Putamen (tissue), 1 donor: ENCODE measurements at regions not wholly inside any gene's neighbourhood (a gene's known extent, or its start where the extent isn't known, plus 50 kb on each side); places are given as distances from the start of the nearest gene placed in this dataset.
"Not testable (repeated sequence)": the region's sequence is repeated elsewhere in the genome, so short reads cannot be mapped to it uniquely, and the experiment has no call there.

Experiments
- DNase-seq: peaks from one replicate; pipeline ENCODE4 v3.0.0-alpha.2; 2016; ENCODE audit warnings: low spot score

DNA sequence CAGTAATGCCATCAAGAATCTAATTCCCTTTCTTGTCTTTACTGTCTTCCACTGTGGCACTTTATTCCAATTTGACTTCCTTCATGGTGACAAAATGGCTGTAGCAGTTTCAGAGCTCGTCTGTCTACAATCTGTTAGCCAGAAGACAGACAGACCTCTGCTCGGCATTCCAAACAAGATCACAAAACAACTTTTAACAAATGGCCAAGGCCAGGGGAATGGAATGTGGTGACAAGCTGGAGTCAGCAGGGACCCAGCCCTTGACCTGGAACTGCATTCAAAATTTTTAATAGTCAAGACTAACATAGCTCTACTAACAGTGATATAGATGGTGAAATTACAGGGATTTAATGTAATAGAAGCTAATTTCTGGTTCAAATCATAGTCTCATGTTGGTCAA is 637.2 kb downstream of the ETS1 start:
- no peak for DNase-seq

DNA sequence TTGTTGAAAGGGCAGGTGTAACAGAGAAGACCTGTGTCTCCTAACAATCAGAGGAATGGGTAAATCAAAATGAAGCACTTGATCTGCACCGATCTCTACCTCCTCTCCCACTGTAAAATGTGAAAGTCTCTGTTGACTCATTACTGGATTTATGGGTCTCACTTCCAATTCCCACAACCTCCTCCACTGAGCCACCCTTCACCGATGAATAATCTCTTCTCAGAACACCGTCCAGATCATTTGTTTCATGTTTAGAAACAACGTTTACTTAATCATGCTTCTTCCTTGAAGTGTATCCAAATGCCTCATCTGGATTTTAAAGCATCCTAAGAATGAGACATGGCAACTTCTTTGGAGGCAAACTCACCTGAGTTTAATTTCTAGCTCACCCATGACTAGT is 643.6 kb downstream of the ETS1 start:
- DNase-seq: no peak

DNA sequence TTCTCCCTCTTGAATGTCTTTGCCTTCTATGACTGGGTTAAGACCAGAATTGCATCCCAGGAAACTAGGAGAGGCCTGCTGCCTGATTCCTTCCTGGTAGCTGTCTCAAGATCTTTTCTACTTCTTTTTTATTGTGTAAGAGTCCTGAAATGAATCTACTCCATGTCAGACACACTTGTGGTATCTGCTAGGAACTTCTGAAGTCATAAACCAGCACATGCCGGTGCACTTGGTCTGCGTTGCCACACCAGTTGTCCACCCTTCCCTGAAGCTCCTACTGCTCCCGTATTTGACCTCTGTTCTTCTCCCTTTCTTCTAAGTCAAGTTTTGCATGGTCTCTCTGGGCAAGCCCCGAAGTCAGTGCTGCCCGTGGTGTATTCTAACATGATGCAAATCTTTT is 644.2 kb downstream of the ETS1 start:
- no peak for DNase-seq

DNA sequence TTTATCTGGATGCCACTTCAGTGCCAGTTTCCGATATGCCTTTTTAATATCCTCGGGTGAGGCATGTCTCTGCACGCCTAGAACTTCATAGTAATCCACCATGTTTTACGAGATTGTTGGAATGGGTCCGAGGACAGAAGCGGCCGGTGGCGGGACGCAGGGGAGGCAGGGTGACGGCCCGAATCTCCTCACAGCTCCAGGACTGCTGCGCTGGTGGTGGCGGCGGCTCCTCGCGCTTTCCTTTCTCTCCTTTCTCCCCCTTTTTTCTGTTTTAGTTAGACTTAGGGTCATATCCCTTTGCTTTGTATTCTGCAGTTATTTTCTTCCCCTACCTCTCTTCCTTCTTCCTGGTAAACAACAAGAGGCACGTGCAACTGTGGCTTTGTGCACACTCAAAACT is 645.8 kb downstream of the ETS1 start:
- not testable (repeated sequence) for DNase-seq

DNA sequence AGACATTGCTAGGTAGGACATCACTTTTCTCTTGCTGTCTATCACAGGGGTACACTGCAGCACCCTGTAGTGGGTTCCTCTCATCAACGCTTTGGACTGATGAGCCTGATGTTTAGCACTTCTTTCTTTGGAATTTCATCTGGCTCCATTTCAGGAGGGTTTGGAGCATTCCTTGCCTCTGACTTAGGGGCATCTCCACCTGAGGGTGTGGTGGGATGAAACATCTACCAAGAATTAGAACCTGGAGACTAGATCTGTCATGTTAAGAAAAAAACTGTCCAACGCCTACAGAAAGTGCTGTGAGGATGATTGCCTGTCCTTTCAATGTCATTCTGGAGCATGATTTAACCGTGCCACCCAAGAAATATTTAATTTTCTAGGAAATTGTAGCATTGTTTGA is 648.4 kb downstream of the ETS1 start:
- no peak for DNase-seq

DNA sequence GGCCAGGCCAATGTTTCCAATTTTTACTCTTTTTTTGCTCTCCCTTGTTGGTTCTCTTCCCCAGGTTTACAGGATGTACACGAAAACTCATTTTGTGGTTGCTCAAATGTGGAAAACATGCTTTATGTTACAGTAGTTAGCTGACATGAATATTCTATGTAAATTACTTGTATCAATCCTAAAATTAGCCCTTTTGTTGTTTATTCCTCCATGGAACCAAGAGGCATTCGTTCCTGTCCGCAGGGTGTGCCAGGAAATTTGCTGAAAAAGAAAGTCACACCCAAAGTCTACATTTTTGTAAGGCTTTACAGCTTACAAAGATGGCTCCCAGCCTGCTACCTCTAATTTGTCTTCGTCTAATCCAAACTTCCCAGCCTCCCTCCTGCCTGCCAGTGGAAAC is 652.3 kb downstream of the ETS1 start:
- DNase-seq: no peak

DNA sequence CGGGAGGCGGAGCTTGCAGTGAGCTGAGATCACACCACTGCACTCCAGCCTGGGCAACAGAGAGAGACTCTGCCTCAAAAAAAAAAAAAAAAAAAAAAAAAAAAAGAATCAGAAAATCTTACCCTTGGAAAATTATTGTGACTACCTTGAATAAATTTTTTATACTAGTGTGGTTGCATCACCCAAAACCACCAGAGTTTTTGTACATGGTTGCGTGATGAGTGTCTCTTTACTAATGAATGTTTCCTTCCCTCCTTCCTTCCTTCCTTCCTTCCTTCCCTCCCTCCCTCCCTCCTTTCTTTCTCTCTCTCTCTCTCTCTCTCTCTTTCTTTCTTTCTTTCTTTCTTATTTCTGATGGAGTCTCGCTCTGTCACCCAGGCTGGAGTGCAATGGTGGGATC is 653.4 kb downstream of the ETS1 start:
- not testable (repeated sequence) for DNase-seq

DNA sequence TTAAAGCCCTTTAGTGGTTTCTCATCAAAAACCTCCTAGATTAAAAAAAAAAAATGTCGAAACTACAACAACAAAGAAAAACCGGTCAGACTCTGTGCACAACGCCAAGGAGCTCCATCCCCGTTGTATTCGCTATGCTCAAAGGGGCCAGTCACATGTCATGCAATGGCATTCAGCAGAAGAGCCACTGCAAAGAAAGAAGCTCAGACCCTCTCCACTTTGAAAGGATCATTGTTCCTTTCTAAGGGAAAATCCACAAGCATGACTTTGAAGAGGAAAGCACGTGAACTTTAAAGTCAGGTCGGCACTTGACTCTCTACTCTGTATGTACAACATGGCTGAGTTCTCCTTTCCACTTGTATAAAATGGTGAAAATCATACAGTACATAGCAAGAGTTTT is 655.6 kb downstream of the ETS1 start:
- DNase-seq: no peak

DNA sequence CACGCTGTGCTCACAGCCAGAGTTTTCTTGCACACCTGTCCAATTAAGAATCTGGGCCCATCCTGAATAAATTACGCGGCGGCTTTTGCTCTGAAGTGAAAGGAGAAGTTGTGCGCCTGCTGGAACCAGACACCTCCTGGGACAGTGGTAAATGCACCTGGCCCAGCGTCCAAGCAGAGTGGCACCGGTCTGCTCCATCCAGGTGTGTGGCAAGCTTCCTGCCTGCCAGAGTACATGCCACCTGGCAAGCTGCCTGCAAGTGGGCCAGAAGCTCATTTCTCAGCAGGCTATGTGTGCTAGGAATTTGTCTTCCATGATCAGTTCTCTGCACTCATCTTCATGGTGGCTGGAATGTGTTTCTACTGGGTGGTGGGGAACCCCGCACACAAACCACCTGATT is 660.6 kb downstream of the ETS1 start:
- no peak for DNase-seq

DNA sequence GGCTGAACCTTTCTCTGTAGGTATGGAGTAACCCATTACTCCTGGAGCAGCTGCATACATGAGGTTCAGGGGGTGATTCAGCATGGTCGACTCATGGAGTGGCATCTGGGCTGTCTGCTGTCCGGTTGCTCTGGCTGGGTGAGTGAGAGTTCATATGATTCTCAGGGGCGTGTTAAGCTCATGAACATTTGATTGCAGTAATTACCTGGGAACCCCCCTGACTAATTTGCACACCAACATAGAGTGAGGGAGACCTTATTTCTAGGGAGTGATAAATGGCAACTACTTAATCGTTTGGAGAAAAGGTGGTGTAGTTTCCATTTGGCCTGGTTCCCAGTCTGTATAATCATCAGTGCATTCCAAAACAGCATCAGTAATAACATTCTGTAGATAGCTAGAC is 661.9 kb downstream of the ETS1 start:
- DNase-seq: no peak

DNA sequence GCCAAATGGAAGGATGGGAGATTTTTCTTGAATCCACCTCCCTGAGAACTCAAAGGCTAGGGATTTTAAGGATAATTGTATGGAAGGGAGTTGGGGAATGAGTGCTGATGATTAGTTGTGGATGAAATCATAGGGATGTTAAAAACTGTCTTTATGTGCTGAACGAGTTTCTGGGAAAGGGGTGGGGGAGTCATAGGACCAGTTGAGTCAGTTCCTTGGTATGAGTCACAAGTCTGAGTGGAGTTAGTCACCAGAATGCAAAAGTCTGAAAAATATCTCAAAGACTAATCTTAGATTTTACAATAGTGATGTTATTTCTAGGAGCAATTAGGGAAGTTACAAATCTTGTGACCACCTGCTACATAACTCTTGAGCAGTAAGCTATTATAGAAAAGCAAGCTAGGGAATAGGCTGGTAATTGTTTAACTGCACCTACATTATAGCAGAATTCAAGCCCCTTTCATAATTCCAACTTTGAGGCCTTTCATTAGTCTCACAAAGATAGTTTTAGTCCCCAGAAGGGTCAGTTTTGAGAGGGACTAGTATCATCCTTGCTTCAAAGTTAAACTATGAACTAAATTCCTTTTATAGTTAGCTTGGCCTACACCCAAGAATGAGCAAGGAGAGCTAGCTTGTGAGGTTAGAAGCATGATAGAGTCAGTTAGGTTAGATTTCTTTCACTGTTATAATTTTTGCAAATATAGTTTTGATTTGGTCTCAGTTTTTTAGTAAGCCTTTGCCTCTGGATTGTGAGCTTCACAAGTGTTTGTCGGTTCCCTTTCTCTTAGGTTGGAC is 668.0 kb downstream of the ETS1 start:
- DNase-seq: no peak

DNA sequence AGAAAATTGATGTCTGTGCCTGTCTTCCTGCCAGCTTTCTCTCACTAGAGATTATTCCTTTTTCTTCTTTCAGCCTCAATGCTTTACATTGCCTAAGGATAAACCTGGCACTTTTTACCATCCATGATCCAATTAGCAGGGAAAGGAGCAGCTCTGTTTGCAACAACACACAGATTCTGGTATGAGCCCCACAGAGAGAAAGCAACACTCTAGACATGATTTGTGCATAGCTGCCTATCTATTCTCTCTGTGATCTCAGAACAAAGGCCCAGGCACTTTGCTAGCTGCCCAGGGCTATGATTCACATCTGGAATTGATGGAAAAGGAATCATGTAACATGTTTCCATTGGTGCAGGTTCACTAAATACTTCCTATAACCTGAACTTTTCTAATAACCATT is 685.0 kb downstream of the ETS1 start:
- DNase-seq: no peak

DNA sequence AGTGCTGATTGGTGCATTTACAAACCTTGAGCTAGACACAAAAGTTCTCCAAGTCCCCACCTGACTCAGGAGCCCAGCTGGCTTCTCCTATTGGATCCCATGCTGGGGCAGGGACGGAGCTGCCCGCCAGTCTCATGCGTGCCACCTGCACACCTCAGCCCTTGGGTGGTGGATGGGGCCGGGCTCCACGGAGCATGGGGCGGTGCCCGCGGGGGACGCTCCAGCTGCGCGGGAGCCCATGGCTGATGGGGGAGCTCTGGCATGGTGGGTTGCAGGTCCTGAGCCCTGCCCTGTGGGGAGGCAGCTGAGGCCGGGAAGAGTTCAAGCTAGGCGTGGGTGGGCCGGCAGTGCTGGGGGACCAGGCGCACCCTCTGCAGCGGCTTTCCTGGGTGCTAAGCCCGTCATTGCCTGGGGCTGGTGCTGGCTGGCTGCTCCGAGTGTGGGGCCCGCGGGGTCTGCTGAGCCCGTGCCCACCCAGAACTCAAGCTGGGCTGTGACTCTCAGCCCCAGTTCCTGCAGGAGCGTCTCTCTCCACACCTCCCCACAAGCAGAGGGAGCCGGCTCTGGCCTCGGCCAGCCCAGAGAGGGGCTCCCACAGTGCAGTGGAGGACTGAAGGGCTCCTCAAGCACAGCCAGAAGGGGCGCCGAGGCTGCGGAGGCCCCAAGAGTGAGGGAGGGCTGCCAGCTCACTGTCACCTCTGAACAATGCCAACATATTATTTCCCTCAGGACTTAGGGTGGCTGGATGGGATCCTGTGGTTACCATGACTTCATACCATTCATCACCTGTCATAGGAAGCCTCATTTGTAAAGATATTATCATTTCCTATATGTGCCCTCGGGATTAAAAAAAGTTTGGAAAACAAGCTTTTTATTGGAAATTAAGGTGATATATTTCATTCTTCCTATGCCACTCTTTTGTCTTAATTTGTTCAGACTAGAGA is 688.7 kb downstream of the ETS1 start:
- DNase-seq: no peak

DNA sequence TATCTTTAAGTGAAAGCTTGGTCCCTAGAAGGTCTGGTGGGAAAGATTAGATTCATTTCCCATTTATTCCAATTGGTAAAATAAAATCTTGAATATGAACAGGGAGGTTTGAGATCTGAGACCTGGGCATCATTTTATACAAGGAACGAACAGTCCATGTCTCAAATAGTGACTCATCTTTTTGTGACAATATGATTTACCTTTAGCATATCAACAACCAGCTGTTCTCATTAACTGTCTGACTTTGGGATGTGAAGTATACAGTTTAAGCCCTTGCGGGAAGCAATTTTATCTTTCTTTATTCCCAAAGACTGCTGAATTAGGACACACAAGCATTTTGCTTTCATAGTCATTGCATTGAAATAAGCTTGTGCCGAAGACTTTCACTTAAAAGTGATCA is 691.6 kb downstream of the ETS1 start:
- no peak for DNase-seq

DNA sequence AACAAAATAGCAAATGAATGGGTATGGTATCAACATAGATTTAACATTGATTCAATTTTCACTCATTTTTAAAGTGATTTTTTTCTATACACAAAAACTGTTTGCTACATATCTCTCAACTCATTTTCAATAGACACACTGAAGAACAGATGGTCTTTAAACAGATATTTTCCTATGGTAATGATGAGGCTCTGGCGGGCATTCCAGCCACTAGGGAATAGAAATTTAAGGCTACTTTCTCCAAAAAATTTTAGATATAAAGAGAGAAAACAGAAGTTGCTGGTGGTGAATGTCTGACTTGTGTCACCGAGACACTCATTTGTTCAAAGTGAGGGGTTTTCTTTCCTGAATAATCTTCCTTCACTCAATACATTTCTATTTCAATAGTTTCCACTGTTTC is 693.0 kb downstream of the ETS1 start:
- DNase-seq: no peak

DNA sequence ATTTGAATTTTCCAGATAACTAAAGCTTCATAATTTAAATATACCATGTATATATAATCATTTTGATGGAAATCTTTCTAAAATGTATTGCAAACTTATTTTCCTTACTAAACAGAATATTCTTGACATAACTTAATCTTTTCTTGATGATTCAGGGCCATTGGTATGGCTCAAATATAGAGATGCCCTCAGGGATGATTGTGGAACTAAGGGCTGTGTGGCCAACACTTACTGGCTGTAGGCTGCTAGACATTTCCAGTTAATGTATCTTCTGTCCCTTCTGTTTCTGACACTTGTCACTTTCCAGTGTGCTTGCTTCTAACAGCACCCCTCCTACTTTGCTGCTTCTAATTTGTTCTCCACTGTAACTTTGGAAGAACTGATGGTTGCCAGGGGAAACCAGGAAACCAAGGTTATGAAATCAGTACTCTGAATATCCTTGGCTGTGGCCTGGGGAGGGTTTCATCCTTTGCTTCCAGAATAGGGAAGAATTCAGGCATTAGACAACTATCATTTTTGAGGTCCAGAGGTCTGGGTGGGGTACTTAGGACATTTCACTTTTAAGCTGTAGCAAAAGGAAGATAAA is 697.2 kb downstream of the ETS1 start:
- peak; percentile 51 for DNase-seq

DNA sequence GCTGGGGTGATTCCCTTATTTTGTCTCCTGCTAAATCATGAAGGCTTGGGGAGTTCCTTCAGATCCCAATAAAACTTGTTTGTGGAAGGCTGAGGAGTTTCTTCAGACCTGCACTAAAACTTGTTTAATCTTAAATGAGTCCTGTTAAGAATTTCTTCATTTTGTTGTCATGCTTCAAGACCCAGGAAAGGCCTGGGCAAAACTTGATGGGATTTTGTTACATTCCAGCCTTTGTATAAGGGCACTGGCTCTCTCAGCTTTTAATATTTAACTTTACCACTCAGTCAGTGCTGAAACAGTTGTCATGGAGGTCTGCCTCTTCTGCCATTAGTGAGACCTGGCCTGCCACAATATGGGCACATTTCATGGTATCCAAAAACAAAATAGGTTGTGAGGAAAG is 699.0 kb downstream of the ETS1 start:
- no peak for DNase-seq

DNA sequence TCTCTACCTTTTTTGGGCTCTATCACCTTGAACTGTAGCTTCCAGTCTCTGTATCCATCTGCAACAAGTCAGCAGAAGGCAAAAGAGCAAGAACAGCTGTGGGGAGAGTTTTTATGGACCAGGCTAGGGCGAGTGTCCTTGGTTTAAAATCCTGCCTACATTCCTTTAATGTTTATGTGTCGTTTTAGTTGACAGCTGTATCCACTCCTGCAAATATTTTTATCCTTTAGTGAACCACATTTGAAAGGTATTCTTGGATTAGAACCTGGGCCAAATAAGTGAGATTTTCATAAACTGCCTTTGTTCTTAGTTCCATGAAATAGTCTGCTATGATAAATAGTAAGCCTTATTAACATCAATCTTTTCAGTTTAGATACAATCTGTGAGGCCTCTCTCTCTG is 712.2 kb downstream of the ETS1 start:
- DNase-seq: no peak

DNA sequence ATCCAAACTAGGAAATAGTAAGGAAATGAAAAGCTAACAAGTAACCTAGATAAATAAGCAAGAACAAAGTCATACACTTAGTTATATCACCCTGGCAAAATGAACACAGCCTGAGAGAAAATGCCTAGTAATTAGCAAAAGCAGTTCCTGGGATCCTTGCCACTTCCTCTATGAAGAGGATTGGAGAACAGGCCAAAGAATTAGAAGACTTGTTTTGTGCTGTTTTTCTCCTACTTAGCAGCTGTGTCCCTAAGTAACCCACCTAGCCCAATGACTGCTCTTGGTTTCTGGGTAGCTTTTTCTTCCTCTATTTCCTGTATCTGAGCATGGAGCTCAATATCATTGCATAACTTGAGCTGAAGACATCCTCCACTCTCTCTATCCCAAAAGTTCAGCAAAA is 713.9 kb downstream of the ETS1 start:
- peak; percentile 4 for DNase-seq

DNA sequence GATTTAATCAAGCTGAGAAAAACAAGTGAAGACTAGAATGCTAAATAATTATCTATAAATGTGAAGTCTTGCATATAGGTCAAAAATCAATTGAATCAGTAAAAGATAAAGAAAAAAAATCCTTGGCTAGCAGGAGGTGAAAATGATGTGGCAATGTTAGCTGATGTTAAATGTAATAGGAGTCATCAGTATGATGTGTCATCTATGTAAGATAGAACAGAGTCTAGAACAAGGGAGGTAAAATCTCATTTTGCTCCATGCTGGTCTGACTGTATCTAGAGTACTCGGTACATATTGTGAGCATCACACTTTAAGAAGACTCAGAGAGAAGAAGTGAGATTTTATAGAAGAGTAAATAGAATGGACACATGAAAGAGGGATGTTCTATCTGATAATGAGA is 721.2 kb downstream of the ETS1 start:
- no peak for DNase-seq

DNA sequence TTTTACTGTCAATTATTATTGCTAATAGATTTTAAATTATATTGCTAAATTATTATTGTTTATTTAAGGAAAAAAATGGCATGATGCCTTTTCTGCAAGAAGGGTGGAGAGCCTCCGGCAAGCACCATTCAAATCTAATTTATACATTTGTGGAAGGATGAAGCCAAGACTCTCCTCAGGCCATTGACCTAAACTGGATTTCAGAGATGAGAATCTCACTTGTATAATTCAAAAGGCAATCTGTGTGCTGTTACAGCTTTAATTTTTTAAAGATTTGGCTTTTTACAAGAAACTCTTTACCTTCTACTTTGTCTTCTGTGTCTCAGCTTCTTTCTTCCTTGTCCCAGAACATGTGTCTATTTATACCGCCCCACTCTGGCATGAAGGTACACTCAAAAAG is 722.5 kb downstream of the ETS1 start:
- no peak for DNase-seq

DNA sequence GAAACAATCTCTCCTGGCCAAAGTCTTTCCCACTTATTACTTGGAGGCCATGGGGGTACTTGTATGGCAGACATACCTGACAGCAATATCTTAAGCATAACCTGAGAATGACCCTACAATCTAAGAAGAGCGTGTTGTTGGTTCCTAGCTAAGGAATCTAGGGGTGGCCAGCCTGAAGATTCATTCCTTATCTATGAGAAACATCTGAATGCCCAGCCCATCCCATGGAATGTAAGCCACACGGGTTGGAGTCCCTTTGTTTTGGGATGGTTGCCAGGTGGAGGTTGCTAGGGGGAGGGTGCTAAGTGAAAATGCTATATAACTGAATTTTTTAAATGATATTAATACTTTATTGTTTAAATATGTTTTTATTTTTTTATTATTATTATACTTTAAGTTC is 725.0 kb downstream of the ETS1 start:
- DNase-seq: no peak

DNA sequence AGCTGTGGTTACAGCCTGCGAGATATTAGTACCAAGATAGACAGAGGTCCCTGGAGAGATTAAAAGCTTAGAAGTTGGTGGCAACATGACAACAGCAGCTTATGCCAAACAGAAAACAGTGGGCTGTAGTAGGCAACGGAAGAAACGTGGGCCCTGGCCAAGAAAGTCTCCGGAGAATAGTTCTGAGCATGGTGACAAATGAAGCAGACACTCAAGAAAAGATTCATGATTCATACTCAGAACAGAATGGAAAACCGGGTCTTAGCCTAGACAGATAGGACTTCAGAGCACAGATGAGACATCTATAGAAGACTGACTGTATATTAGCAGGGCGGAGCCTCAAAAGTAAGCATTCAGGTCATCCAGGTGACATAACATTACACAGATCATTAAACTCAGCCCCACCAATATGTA is 727.4 kb downstream of the ETS1 start:
- no peak for DNase-seq
